ENCODE measurements at regions not wholly inside any gene's neighbourhood (a gene's known extent, or its start where the extent isn't known, plus 50 kb on each side); places are given as distances from the start of the nearest gene placed in this dataset.

DNA sequence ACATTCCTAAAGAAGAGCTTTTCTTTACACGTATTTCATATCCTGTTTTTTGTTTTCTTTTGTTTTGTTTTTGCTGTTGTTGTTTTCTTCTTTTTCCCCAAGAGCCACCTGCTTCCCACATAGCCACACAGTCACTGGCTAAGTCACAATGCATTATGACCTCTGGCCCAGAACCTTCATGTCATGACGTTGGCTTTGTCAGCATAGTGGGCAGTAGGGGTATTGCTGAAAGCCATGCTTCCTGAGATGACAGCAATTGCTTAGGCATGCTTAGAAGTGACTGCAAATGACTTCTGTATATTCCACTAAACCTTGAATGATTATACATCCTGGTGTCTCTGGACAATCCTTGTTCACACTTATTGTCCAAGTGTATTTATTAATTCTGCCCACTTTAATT lies 375.8 kb downstream of the TAF11L14 start:
- no peak overlapping the region for H3K4me3 ChIP-seq (ENCODE audit: control insufficient read depth, low read depth, low read length)
- DNase-seq (ENCODE audit: low read depth), result no peak
- TF ChIP-seq, protein P1, sequence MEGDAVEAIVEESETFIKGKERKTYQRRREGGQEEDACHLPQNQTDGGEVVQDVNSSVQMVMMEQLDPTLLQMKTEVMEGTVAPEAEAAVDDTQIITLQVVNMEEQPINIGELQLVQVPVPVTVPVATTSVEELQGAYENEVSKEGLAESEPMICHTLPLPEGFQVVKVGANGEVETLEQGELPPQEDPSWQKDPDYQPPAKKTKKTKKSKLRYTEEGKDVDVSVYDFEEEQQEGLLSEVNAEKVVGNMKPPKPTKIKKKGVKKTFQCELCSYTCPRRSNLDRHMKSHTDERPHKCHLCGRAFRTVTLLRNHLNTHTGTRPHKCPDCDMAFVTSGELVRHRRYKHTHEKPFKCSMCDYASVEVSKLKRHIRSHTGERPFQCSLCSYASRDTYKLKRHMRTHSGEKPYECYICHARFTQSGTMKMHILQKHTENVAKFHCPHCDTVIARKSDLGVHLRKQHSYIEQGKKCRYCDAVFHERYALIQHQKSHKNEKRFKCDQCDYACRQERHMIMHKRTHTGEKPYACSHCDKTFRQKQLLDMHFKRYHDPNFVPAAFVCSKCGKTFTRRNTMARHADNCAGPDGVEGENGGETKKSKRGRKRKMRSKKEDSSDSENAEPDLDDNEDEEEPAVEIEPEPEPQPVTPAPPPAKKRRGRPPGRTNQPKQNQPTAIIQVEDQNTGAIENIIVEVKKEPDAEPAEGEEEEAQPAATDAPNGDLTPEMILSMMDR (conservative IDR thresholded peaks at IDR 0.05; ENCODE audit: control insufficient read depth, insufficient read depth, low read depth, low read length), result no peak

DNA sequence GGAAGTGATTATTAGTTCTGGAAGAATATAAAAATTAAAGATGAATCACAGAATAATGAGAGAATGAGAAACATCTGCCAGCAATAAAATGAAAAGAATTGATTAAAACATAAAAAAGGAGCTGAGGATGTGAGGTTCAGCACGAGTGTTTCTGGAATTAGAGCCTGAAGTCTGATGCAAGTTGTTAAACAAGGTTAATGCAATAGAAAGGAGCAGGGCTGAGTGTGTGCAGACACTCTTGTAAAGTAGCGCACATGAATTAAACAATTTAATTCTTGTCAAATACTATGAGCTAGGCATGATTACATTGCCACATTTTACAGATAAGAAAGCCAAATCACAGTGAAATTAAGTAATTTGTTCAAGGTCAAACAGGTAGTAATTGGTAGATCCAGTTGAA lies 384.2 kb downstream of the TAF11L14 start:
- TF ChIP-seq, protein P1 (conservative IDR thresholded peaks at IDR 0.05; ENCODE audit: control insufficient read depth, insufficient read depth, low read depth, low read length), result no peak
- DNase-seq (ENCODE audit: low read depth), result no peak
- no peak overlapping the region for H3K4me3 ChIP-seq (ENCODE audit: control insufficient read depth, low read depth, low read length)

DNA sequence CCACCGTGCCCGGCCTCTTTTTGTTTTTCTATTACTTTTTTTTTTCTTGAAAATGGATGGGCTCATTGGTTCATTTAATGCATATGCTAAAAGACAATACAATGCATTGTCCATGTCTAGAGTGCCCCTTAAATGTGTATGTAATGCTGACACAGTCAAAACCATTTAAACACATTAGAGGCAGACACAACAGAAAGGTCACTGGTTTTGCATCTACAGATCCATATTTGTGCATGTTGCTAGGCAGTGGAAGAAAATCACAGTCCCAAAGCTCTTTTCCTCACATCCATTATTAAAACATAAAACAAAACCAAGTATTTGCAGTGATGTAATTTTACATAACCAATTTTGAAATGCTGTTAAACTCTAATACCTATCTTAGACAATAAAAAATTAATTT lies 389.0 kb downstream of the TAF11L14 start:
- no peak for DNase-seq (ENCODE audit: low read depth)
- TF ChIP-seq, protein P1 (conservative IDR thresholded peaks at IDR 0.05; ENCODE audit: control insufficient read depth, insufficient read depth, low read depth, low read length), result no peak
- no peak overlapping the region for H3K4me3 ChIP-seq (ENCODE audit: control insufficient read depth, low read depth, low read length)

DNA sequence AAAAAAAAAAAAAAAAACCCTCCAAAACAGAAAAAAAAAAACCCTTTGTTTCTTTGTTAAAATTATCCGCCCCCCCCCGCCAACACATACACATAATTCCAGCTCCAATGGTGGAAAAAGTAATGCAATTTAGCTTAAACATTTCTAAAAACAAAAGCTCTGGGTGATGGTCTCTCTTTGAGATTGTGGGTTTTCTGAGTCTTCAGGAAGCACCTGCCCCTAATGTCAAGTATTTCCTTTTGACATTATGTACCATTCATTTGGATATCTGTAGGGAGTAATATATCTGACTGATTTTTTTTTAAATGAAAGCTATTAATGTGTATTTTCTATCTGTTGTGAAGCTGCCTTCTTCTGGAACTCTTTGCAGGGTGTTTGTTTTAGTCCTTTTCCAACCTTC lies 389.7 kb downstream of the TAF11L14 start:
- H3K4me3 ChIP-seq (ENCODE audit: control insufficient read depth, low read depth, low read length), result no peak overlapping the region
- no peak for DNase-seq (ENCODE audit: low read depth)
- TF ChIP-seq, protein P1 (conservative IDR thresholded peaks at IDR 0.05; ENCODE audit: control insufficient read depth, insufficient read depth, low read depth, low read length), result no peak

DNA sequence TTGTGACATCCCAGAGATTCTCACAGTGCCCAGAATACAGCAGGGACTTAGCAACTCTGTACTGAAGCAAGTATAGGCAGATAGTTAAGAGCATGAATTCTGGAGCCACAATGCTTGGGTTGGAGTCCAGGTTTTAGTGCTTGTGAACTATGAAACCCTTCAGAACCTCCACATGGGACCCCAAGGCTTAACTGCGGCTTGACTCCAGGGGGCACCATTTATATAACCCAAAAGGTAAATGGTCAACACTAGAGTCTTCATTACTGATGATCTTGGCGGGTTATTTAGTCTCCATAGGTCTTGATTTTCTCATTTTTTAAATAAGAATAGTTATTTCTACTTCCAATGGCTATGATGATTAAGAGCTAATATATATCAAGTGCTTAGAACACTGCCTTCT lies 390.3 kb downstream of the TAF11L14 start:
- TF ChIP-seq, protein P1 (conservative IDR thresholded peaks at IDR 0.05; ENCODE audit: control insufficient read depth, insufficient read depth, low read depth, low read length), result no peak
- DNase-seq (ENCODE audit: low read depth), result no peak
- no peak overlapping the region for H3K4me3 ChIP-seq (ENCODE audit: control insufficient read depth, low read depth, low read length)

DNA sequence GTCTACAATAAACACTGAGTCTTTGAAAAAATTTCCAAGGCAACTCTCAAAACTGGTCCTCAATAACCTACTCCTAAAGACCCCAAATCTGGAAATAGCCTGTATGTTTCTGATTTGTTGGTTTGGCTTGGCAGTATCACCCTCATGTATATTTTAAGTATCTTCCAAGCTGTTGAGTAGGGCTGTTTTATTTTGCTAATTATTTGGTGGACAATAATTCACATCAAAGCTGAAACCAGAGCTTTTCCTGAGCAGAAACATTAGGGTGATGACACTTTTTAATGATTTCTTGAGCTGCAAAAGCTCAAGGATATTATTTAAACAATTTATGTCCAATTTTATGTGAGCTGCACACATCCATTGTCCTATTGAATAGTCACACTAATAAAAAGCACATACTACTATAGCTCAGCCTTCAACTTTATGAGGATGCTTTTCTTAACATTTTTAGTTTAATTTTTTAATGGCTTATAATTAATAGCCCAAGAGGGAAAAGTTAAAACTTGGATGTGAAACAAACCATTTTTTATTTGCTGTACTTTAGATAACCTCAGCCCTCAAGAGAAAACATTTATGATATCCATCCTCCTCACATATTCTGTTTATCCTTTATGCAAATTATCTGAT lies 393.1 kb downstream of the TAF11L14 start:
- no peak for DNase-seq (ENCODE audit: low read depth)
- no peak overlapping the region for H3K4me3 ChIP-seq (ENCODE audit: control insufficient read depth, low read depth, low read length)
- TF ChIP-seq, protein P1 (conservative IDR thresholded peaks at IDR 0.05; ENCODE audit: control insufficient read depth, insufficient read depth, low read depth, low read length), result no peak

DNA sequence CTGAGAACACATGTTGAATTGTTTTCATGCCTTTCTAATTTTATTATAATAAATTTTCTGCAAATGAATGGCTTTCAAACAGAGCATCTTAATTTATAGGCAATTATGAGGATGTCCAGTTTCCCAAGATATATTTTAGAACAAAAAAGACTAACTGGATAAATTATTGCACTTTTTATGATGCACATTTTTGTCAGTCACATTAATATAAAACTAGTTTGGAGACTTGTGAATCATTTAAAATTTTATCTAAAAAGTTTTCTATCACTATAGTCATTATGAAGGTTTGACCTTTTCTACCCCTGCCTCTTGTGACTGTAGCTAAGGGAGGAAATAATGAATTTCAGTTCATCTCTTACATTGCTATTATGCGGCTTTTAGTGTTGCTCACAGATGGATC lies 393.8 kb downstream of the TAF11L14 start:
- no peak for DNase-seq (ENCODE audit: low read depth)
- H3K4me3 ChIP-seq (ENCODE audit: control insufficient read depth, low read depth, low read length), result no peak overlapping the region

More for the DNA sequence above, 393.8 kb downstream of the TAF11L14 start:
- TF ChIP-seq, protein P1 (conservative IDR thresholded peaks at IDR 0.05; ENCODE audit: control insufficient read depth, insufficient read depth, low read depth, low read length), result no peak
